A204.1 (cell line): ENCODE measurements at regions not wholly inside any gene's neighbourhood (a gene's known extent, or its start where the extent isn't known, plus 50 kb on each side); places are given as distances from the start of the nearest gene placed in this dataset.
"Not testable (repeated sequence)": the region's sequence is repeated elsewhere in the genome, so short reads cannot be mapped to it uniquely, and the experiment has no call there.

ENCODE experiments used
- FAIRE-seq: peaks from 2 replicates; lab custom pipeline; 2012; peaks lifted over from hg19 to GRCh38; lab: Jason Lieb, UNC

- no peak for FAIRE-seq
Observed at GRCh38 chr6:11323666-11324452, 91.4 kb upstream of the NEDD9 start.

GRCh38 chr6:11322252-11322885 is 89.9 kb upstream of the NEDD9 start:
- FAIRE-seq = no peak

- no peak for FAIRE-seq
Observed at GRCh38 chr6:11320914-11321597, 88.6 kb upstream of the NEDD9 start.

- no peak for FAIRE-seq
Observed at GRCh38 chr6:11318835-11319813, 86.7 kb upstream of the NEDD9 start.

GRCh38 chr6:11317885-11318771 is 85.7 kb upstream of the NEDD9 start:
- FAIRE-seq = no peak

- no peak for FAIRE-seq
Observed at GRCh38 chr6:11315743-11316437, 83.4 kb upstream of the NEDD9 start.

GRCh38 chr6:11313207-11313606 is 80.7 kb upstream of the NEDD9 start:
- no peak for FAIRE-seq

GRCh38 chr6:11311970-11312369 is 79.5 kb upstream of the NEDD9 start:
- no peak for FAIRE-seq

GRCh38 chr6:11309947-11310665 is 77.6 kb upstream of the NEDD9 start:
- no peak for FAIRE-seq

- no peak for FAIRE-seq
Observed at GRCh38 chr6:11307226-11307625, 74.8 kb upstream of the NEDD9 start.

GRCh38 chr6:11304946-11305345 is 72.5 kb upstream of the NEDD9 start:
- no peak for FAIRE-seq

GRCh38 chr6:11299876-11300428 is 67.5 kb upstream of the NEDD9 start:
- FAIRE-seq = not testable (repeated sequence)

GRCh38 chr6:11299421-11299784 is 66.9 kb upstream of the NEDD9 start:
- not testable (repeated sequence) for FAIRE-seq

- FAIRE-seq = no peak
Observed at GRCh38 chr6:11298651-11299420, 66.4 kb upstream of the NEDD9 start.

GRCh38 chr6:11297376-11297729 is 64.9 kb upstream of the NEDD9 start:
- no peak for FAIRE-seq

GRCh38 chr6:11296449-11297375 is 64.2 kb upstream of the NEDD9 start:
- no peak for FAIRE-seq

GRCh38 chr6:11295969-11296368 is 63.5 kb upstream of the NEDD9 start:
- no peak for FAIRE-seq

GRCh38 chr6:11294228-11294627 is 61.8 kb upstream of the NEDD9 start:
- no peak for FAIRE-seq
